Sigmoid colon (tissue), 6 donors: ENCODE measurements at regions not wholly inside any gene's neighbourhood (a gene's known extent, or its start where the extent isn't known, plus 50 kb on each side); places are given as distances from the start of the nearest gene placed in this dataset.

ENCODE experiments used
- DNase-seq: peaks from one replicate; pipeline ENCODE4 v3.0.0-alpha.2; 2019
- H3K27ac ChIP-seq, 4 donors: fragments of 200-600 bp; sonication (generic); one replicate each; pipeline ENCODE4 v1.5.1; 2016 to 2019; ENCODE audit warnings: mild to moderate bottlenecking in 1 of 4
- H3K27me3 ChIP-seq, 3 donors: fragments of 200-600 bp; sonication (generic); one replicate each; pipeline ENCODE4 v1.5.1; 2019; ENCODE audit warnings: mild to moderate bottlenecking in 1 of 3
- H3K36me3 ChIP-seq, 4 donors: fragments of 200-600 bp; sonication (generic); one replicate each; pipeline ENCODE4 v1.5.1; 2016 to 2019
- H3K4me1 ChIP-seq, 4 donors: fragments of 200-600 bp; sonication (generic); one replicate each; pipeline ENCODE4 v1.5.1; 2017 to 2019
- H3K4me3 ChIP-seq, 4 donors: fragments of 200-600 bp; sonication (generic); one replicate each; pipeline ENCODE4 v1.5.1; 2017 to 2019; ENCODE audit warnings: mild to moderate bottlenecking in 2 of 4, moderate library complexity in 1 of 4
- H3K9me3 ChIP-seq, 4 donors: fragments of 200-600 bp in 3 of 4; sonication (generic) in 3 of 4; one replicate each; pipeline versions ENCODE4 v1.5.1 to v1.6.1; 2013 to 2019
- CTCF ChIP-seq, 4 experiments: fragments of 450-650 bp in 3 of 4; fragments of 200-600 bp in 1 of 4; IDR thresholded peaks; one replicate each; pipeline ENCODE4 v1.5.1; 2016 to 2019; ENCODE audit warnings: antibody characterized with exemption in 4 of 4, mild to moderate bottlenecking in 3 of 4, moderate library complexity in 2 of 4
- EP300 ChIP-seq, 4 donors: sonication (generic); formaldehyde crosslinking; IDR thresholded peaks; one replicate each; pipeline ENCODE4 v1.6.1; 2017; ENCODE audit warnings: antibody characterized with exemption in 4 of 4
- POLR2A ChIP-seq, 2 donors: fragments of 450-650 bp; IDR thresholded peaks; one replicate each; pipeline ENCODE4 v1.6.1; 2016; ENCODE audit warnings: antibody characterized with exemption in 2 of 2, mild to moderate bottlenecking in 2 of 2, moderate library complexity in 2 of 2
- POLR2AphosphoS5 ChIP-seq, 4 donors: sonication (generic); formaldehyde crosslinking; IDR thresholded peaks; one replicate each; pipeline ENCODE4 v1.6.1; 2017; ENCODE audit warnings: antibody characterized with exemption in 4 of 4
- WGBS, 2 donors: extraction: QIAGEN DNeasy Blood & Tissue Kit; methylation state at CpG; one replicate each; pipeline ENCODE4 v1.1.7; 2013; 5-methylcytosine and 5-hydroxymethylcytosine counted together
- intact Hi-C: fragments of 100-400 bp; cut with DNase I; formaldehyde crosslinking; loops from one replicate; pipeline ENCODE4 v1.15.1; 2023
- donor health status: healthy with polysubstance abuse.
- donor health status: healthy.

GRCh38 chr5:124278636-124279035 is 467.8 kb downstream of the ZNF608 start:
- TF ChIP-seq POLR2A (IDR thresholded peaks at IDR 0.05) (no peak), EP300 (IDR thresholded peaks at IDR 0.05) (no peak), POLR2AphosphoS5 (IDR thresholded peaks at IDR 0.05) (no peak), CTCF (IDR thresholded peaks at IDR 0.05) (no peak)
- H3K27ac ChIP-seq: no peak overlapping the region
- no peaks in the 10 kb centered on the region for H3K36me3 ChIP-seq
- peaks cover 0 to 10% (median 4%) of the 10 kb centered on the region in 4 donors for H3K4me1 ChIP-seq
- no peak for DNase-seq
- H3K4me3 ChIP-seq: no peak overlapping the region
- 69 to 75% methylated on average over 3 of the region's 3 CpGs for WGBS, 2 donors
- H3K9me3 ChIP-seq: no peaks in the 10 kb centered on the region
- intact Hi-C loops: no loop called here
- no peaks in the 10 kb centered on the region for H3K27me3 ChIP-seq

- no peak overlapping the region for H3K27ac ChIP-seq
- no peak for TF ChIP-seq CTCF (IDR thresholded peaks at IDR 0.05)
- no peak for TF ChIP-seq POLR2AphosphoS5 (IDR thresholded peaks at IDR 0.05)
- no peak for TF ChIP-seq EP300 (IDR thresholded peaks at IDR 0.05)
- no peak for TF ChIP-seq POLR2A (IDR thresholded peaks at IDR 0.05)
- DNase-seq: no peak
- H3K36me3 ChIP-seq: no peaks in the 10 kb centered on the region
- no peaks in the 10 kb centered on the region for H3K27me3 ChIP-seq
- peaks cover 0 to 3% (median 1%) of the 10 kb centered on the region in 4 donors for H3K4me1 ChIP-seq
- WGBS, 2 donors: 17 to 63% methylated on average over 7 of the region's 7 CpGs
- intact Hi-C loops: no loop called here
- no peaks in the 10 kb centered on the region for H3K9me3 ChIP-seq
- H3K4me3 ChIP-seq: no peak overlapping the region
Observed at GRCh38 chr5:124277767-124278545, 468.5 kb downstream of the ZNF608 start.

- Histone ChIP-seq H3K4me3 (no peak overlapping the region), H3K36me3 (no peaks in the 10 kb centered on the region), H3K27ac (no peak overlapping the region), H3K4me1 (no peaks in the 10 kb centered on the region), H3K9me3 (no peaks in the 10 kb centered on the region), H3K27me3 (no peaks in the 10 kb centered on the region)
- 95 to 96% methylated on average over 3 of the region's 3 CpGs for WGBS, 2 donors
- intact Hi-C loops: no loop called here
- DNase-seq: no peak
- TF ChIP-seq POLR2A (IDR thresholded peaks at IDR 0.05) (no peak), EP300 (IDR thresholded peaks at IDR 0.05) (no peak), POLR2AphosphoS5 (IDR thresholded peaks at IDR 0.05) (no peak), CTCF (IDR thresholded peaks at IDR 0.05) (no peak)
Observed at GRCh38 chr5:124276166-124276565, 470.3 kb downstream of the ZNF608 start.

GRCh38 chr5:124274949-124275348 is 471.5 kb downstream of the ZNF608 start:
- Histone ChIP-seq H3K27ac (no peak overlapping the region), H3K4me3 (no peak overlapping the region), H3K9me3 (no peaks in the 10 kb centered on the region), H3K27me3 (no peaks in the 10 kb centered on the region), H3K4me1 (no peaks in the 10 kb centered on the region), H3K36me3 (no peaks in the 10 kb centered on the region)
- 81 to 84% methylated on average over 2 of the region's 2 CpGs for whole genome bisulfite sequencing, 2 donors
- DNase-seq: no peak
- intact Hi-C loops: no loop called here
- TF ChIP-seq POLR2AphosphoS5 (IDR thresholded peaks at IDR 0.05) (no peak), CTCF (IDR thresholded peaks at IDR 0.05) (no peak), POLR2A (IDR thresholded peaks at IDR 0.05) (no peak), EP300 (IDR thresholded peaks at IDR 0.05) (no peak)

GRCh38 chr5:124264499-124264898 is 481.9 kb downstream of the ZNF608 start:
- Histone ChIP-seq H3K4me3 (no peak overlapping the region), H3K27ac (no peak overlapping the region), H3K4me1 (peaks cover 0 to 24% (median 23%) of the 10 kb centered on the region in 4 donors), H3K36me3 (no peaks in the 10 kb centered on the region), H3K27me3 (no peaks in the 10 kb centered on the region), H3K9me3 (no peaks in the 10 kb centered on the region)
- no peak for DNase-seq
- intact Hi-C loops: no loop called here
- TF ChIP-seq EP300 (IDR thresholded peaks at IDR 0.05) (no peak), CTCF (IDR thresholded peaks at IDR 0.05) (no peak), POLR2A (IDR thresholded peaks at IDR 0.05) (no peak), POLR2AphosphoS5 (IDR thresholded peaks at IDR 0.05) (no peak)
- WGBS, 2 donors: 72 to 86% methylated on average over 2 of the region's 2 CpGs
